ENCODE measurements at regions not wholly inside any gene's neighbourhood (a gene's known extent, or its start where the extent isn't known, plus 50 kb on each side); places are given as distances from the start of the nearest gene placed in this dataset.
"Not testable (repeated sequence)": the region's sequence is repeated elsewhere in the genome, so short reads cannot be mapped to it uniquely, and the experiment has no call there.

- TF ChIP-seq EZH2, CTCF (IDR thresholded peaks at IDR 0.05): not testable (repeated sequence)
Measured at GRCh38 chr12:8285681-8286080, 58.3 kb upstream of the FAM90A1 start.

All from neural progenitor cell (in vitro differentiated cells).